Testis (tissue), 2 donors: ENCODE measurements at regions not wholly inside any gene's neighbourhood (a gene's known extent, or its start where the extent isn't known, plus 50 kb on each side); places are given as distances from the start of the nearest gene placed in this dataset.

Source experiments
- DNase-seq: peaks from one replicate; pipeline ENCODE4 v3.0.0-alpha.2; 2019
- H3K27ac ChIP-seq, 2 donors: fragments of 200-600 bp; sonication (generic); one replicate each; pipeline ENCODE4 v1.5.1; 2019
- H3K27me3 ChIP-seq: fragments of 200-600 bp; sonication (generic); one replicate; pipeline ENCODE4 v1.5.1; 2019
- H3K36me3 ChIP-seq: fragments of 200-600 bp; sonication (generic); one replicate; pipeline ENCODE4 v1.5.1; 2017; ENCODE audit warnings: low read depth; ENCODE audit errors: missing control alignments
- H3K4me1 ChIP-seq: fragments of 200-600 bp; sonication (generic); one replicate; pipeline ENCODE4 v1.5.1; 2019
- H3K4me3 ChIP-seq, 2 donors: fragments of 200-600 bp; sonication (generic); one replicate each; pipeline ENCODE4 v1.5.1; 2017 to 2019
- H3K9me3 ChIP-seq: fragments of 200-600 bp; sonication (generic); one replicate; pipeline ENCODE4 v1.5.1; 2017
- CTCF ChIP-seq, 3 experiments: fragments of 450-650 bp in 2 of 3; fragments of 200-600 bp in 1 of 3; sonication (generic) in 1 of 3; IDR thresholded peaks; one replicate each; pipeline ENCODE4 v1.5.1; 2016 to 2019; ENCODE audit warnings: antibody characterized with exemption in 3 of 3, mild to moderate bottlenecking in 2 of 3, moderate library complexity in 1 of 3
- POLR2A ChIP-seq: fragments of 450-650 bp; IDR thresholded peaks from one replicate; pipeline ENCODE4 v1.6.1; 2017; ENCODE audit warnings: antibody characterized with exemption, mild to moderate bottlenecking, moderate library complexity
- WGBS, 2 donors: methylation state at CpG; one replicate each; pipeline ENCODE4 v1.1.5; 2018; 5-methylcytosine and 5-hydroxymethylcytosine counted together
- intact Hi-C: fragments of 100-400 bp; cut with DNase I; formaldehyde crosslinking; loops from one replicate; pipeline ENCODE4 v1.15.1; 2023; ENCODE audit warnings: low total_unique reads

- no peak overlapping the region for H3K27ac ChIP-seq
- DNase-seq: no peak
- no peak overlapping the region for H3K4me3 ChIP-seq
- no peaks in the 10 kb centered on the region for H3K36me3 ChIP-seq
- H3K9me3 ChIP-seq: no peaks in the 10 kb centered on the region
- intact Hi-C loops: no loop called here
- no peaks in the 10 kb centered on the region for H3K4me1 ChIP-seq
- 56 to 65% methylated on average over 10 of the region's 10 CpGs for WGBS, 2 donors
- no peaks in the 10 kb centered on the region for H3K27me3 ChIP-seq
- TF ChIP-seq POLR2A (no peak), CTCF (IDR thresholded peaks at IDR 0.05) (no peak)
Measured at GRCh38 chr12:115245020-115245419, 561.0 kb upstream of the TBX3 start.

GRCh38 chr12:115243933-115244628, 560.1 kb upstream of the TBX3 start:
- Histone ChIP-seq H3K4me1 (no peaks in the 10 kb centered on the region), H3K4me3 (no peak overlapping the region), H3K27ac (no peak overlapping the region), H3K9me3 (no peaks in the 10 kb centered on the region), H3K36me3 (no peaks in the 10 kb centered on the region), H3K27me3 (no peaks in the 10 kb centered on the region)
- intact Hi-C loops: no loop called here
- DNase-seq: no peak
- 83 to 90% methylated on average over 5 of the region's 5 CpGs for WGBS, 2 donors
- TF ChIP-seq POLR2A: no peak
- no peak for TF ChIP-seq CTCF (IDR thresholded peaks at IDR 0.05)

GRCh38 chr12:115240251-115240650, 556.3 kb upstream of the TBX3 start:
- no peaks in the 10 kb centered on the region for H3K4me1 ChIP-seq
- no peak overlapping the region for H3K27ac ChIP-seq
- H3K4me3 ChIP-seq: no peak overlapping the region
- intact Hi-C loops: no loop called here
- TF ChIP-seq POLR2A (no peak), CTCF (IDR thresholded peaks at IDR 0.05) (no peak)
- no peaks in the 10 kb centered on the region for H3K27me3 ChIP-seq
- H3K36me3 ChIP-seq: no peaks in the 10 kb centered on the region
- no peak for DNase-seq
- H3K9me3 ChIP-seq: no peaks in the 10 kb centered on the region
- 63 to 89% methylated on average over 1 of the region's 1 CpG for WGBS, 2 donors

GRCh38 chr12:115235880-115236279, 551.9 kb upstream of the TBX3 start:
- no peaks in the 10 kb centered on the region for H3K36me3 ChIP-seq
- no peak for DNase-seq
- no peaks in the 10 kb centered on the region for H3K27me3 ChIP-seq
- H3K4me1 ChIP-seq: no peaks in the 10 kb centered on the region
- no peak overlapping the region for H3K4me3 ChIP-seq
- H3K27ac ChIP-seq: no peak overlapping the region
- H3K9me3 ChIP-seq: no peaks in the 10 kb centered on the region
- TF ChIP-seq POLR2A (no peak), CTCF (IDR thresholded peaks at IDR 0.05) (no peak)
- intact Hi-C loops: no loop called here
- 0 to 44% methylated on average over 1 of the region's 1 CpG for WGBS, 2 donors

GRCh38 chr12:115233891-115234543, 550.0 kb upstream of the TBX3 start:
- H3K4me3 ChIP-seq: no peak overlapping the region
- WGBS, 2 donors: 55 to 70% methylated on average over 6 of the region's 6 CpGs
- no peaks in the 10 kb centered on the region for H3K27me3 ChIP-seq
- no peaks in the 10 kb centered on the region for H3K36me3 ChIP-seq
- H3K9me3 ChIP-seq: no peaks in the 10 kb centered on the region
- no peak overlapping the region for H3K27ac ChIP-seq
- TF ChIP-seq POLR2A: no peak
- TF ChIP-seq CTCF (IDR thresholded peaks at IDR 0.05): no peak
- DNase-seq: no peak
- peaks cover 4% of the 10 kb centered on the region for H3K4me1 ChIP-seq
- intact Hi-C loops: no loop called here
